SK-N-SH (cell line): ENCODE measurements at regions not wholly inside any gene's neighbourhood (a gene's known extent, or its start where the extent isn't known, plus 50 kb on each side); places are given as distances from the start of the nearest gene placed in this dataset.

Experiments used
- CTCF ChIA-PET: fragments of 300-600, 350-600 bp; formaldehyde crosslinking; extraction: SDS; loops from one replicate; lab custom pipeline; 2021; lab: Yijun Ruan, JAX
- POLR2A ChIA-PET: fragments of 350-600 bp; sonication (Branson Sonifier 250); formaldehyde crosslinking; extraction: SDS; loops from one replicate; lab custom pipeline; 2020; ENCODE audit warnings: antibody characterized with exemption, inconsistent platforms; lab: Yijun Ruan, JAX
- DNase-seq: peaks from one replicate; pipeline ENCODE4 v3.0.0; 2012
- H2AFZ ChIP-seq: fragments of 200-600 bp; sonication (generic); 2 replicates; pipeline ENCODE4 v1.8.1; 2016; ENCODE audit warnings: antibody characterized with exemption, mild to moderate bottlenecking, low read depth
- H3F3A ChIP-seq: fragments of 200-600 bp; sonication (generic); replicated peaks from 2 replicates; pipeline ENCODE3; 2016; ENCODE audit warnings: antibody characterized with exemption, mild to moderate bottlenecking; ENCODE audit not compliant: insufficient read depth
- H3K27ac ChIP-seq, 2 experiments: fragments of 200-500 bp in 1 of 2; fragments of 200-600 bp in 1 of 2; sonication (Bioruptor generic) in 1 of 2; sonication (generic), shearing (Covaris generic) in 1 of 2; 2 replicates each; pipeline versions ENCODE4 v1.5.1 to v1.6.1; 2014 to 2016; ENCODE audit warnings: low read depth in 2 of 2, inconsistent platforms in 1 of 2, low read length in 1 of 2, mild to moderate bottlenecking in 1 of 2, mixed read lengths in 1 of 2
- H3K27me3 ChIP-seq: fragments of 200-600 bp; sonication (generic), shearing (Covaris generic); 2 replicates; pipeline ENCODE4 v1.6.1; 2016; ENCODE audit warnings: mixed run types; ENCODE audit not compliant: insufficient read depth
- H3K36me3 ChIP-seq, 2 experiments: fragments of 200-500 bp in 1 of 2; fragments of 200-600 bp in 1 of 2; sonication (Bioruptor generic) in 1 of 2; sonication (generic) in 1 of 2; replicated peaks in 1 of 2; 2 replicates each; pipeline versions ENCODE3 to v1.5.1; 2014 to 2016; ENCODE audit warnings: low read length in 1 of 2, mild to moderate bottlenecking in 1 of 2; ENCODE audit not compliant: insufficient read depth in 2 of 2, control insufficient read depth in 1 of 2
- H3K4me1 ChIP-seq, 2 experiments: fragments of 200-500 bp in 1 of 2; fragments of 200-600 bp in 1 of 2; sonication (Bioruptor generic) in 1 of 2; sonication (generic), shearing (Covaris generic) in 1 of 2; 2 replicates each; pipeline versions ENCODE4 v1.5.1 to v1.6.1; 2014 to 2016; ENCODE audit warnings: low read depth in 1 of 2, low read length in 1 of 2, mixed run types in 1 of 2; ENCODE audit not compliant: insufficient read depth in 2 of 2, control insufficient read depth in 1 of 2
- H3K4me2 ChIP-seq: fragments of 200-600 bp; sonication (generic), shearing (Covaris generic); 2 replicates; pipeline ENCODE4 v1.6.1; 2017; ENCODE audit warnings: mixed run types
- H3K4me3 ChIP-seq, 2 experiments: fragments of 200-500 bp in 1 of 2; fragments of 200-600 bp in 1 of 2; sonication (Bioruptor generic) in 1 of 2; sonication (generic), shearing (Covaris generic) in 1 of 2; 2 replicates each; pipeline versions ENCODE4 v1.5.1 to v1.8.1; 2014 to 2016; ENCODE audit warnings: low read depth in 2 of 2, inconsistent platforms in 1 of 2, low read length in 1 of 2, mild to moderate bottlenecking in 1 of 2, mixed read lengths in 1 of 2, moderate library complexity in 1 of 2
- H3K79me2 ChIP-seq: fragments of 200-600 bp; sonication (generic); 2 replicates; pipeline ENCODE4 v1.8.1; 2017; ENCODE audit warnings: mild to moderate bottlenecking; ENCODE audit not compliant: insufficient read depth
- H3K9ac ChIP-seq: fragments of 200-600 bp; sonication (generic); 2 replicates; pipeline ENCODE4 v1.6.1; 2017; ENCODE audit warnings: mixed run types
- H3K9me2 ChIP-seq: fragments of 200-600 bp; sonication (generic); 2 replicates; pipeline ENCODE4 v1.6.1; 2017; ENCODE audit warnings: mixed run types
- H3K9me3 ChIP-seq: fragments of 200-600 bp; sonication (generic); 2 replicates; pipeline ENCODE4 v1.6.1; 2017; ENCODE audit warnings: mixed run types, mild to moderate bottlenecking, moderate library complexity
- H4K20me1 ChIP-seq: fragments of 200-600 bp; sonication (generic); 2 replicates; pipeline ENCODE4 v1.6.1; 2017; ENCODE audit warnings: mild to moderate bottlenecking, mixed run types; ENCODE audit not compliant: insufficient read depth
- CTCF ChIP-seq: fragments of 200-600 bp; sonication (generic); IDR thresholded peaks from 2 replicates; pipeline ENCODE4 v1.6.1; 2017; ENCODE audit warnings: antibody characterized with exemption, mild to moderate bottlenecking, moderate library complexity
- EZH2phosphoT487 ChIP-seq: fragments of 200-600 bp; sonication (generic); IDR thresholded peaks from 2 replicates; pipeline ENCODE4 v1.6.1; 2017; ENCODE audit warnings: low read depth, mixed run types, mild to moderate bottlenecking, antibody characterized with exemption, moderate library complexity, borderline replicate concordance
- IRF3 ChIP-seq: fragments of 150-350 bp; IDR thresholded peaks from 2 replicates; pipeline ENCODE4 v1.6.1; 2016; ENCODE audit warnings: mild to moderate bottlenecking, low read depth, low read length
- JUND ChIP-seq: IDR thresholded peaks from 2 replicates; pipeline ENCODE4 v1.4.0; 2012
- MAX ChIP-seq: IDR thresholded peaks from 2 replicates; pipeline ENCODE4 v1.4.0; 2012; ENCODE audit warnings: low read depth
- MEF2A ChIP-seq: IDR thresholded peaks from 2 replicates; pipeline ENCODE4 v1.4.0; 2012; ENCODE audit warnings: low read depth, borderline replicate concordance
- MXI1 ChIP-seq: IDR thresholded peaks from 2 replicates; pipeline ENCODE4 v1.6.1; 2012; ENCODE audit warnings: mild to moderate bottlenecking, low read depth, low read length, improper control_type of control experiment
- NRF1 ChIP-seq: IDR thresholded peaks from 2 replicates; pipeline ENCODE4 v1.6.1; 2012; ENCODE audit warnings: low read depth, mild to moderate bottlenecking, low read length
- PBX3 ChIP-seq: IDR thresholded peaks from 2 replicates; pipeline ENCODE4; 2012
- RAD21 ChIP-seq: IDR thresholded peaks from 2 replicates; pipeline ENCODE4 v1.6.1; 2012; ENCODE audit warnings: mild to moderate bottlenecking, low read length
- RXRA ChIP-seq: IDR thresholded peaks from 2 replicates; pipeline ENCODE4 v1.4.0; 2012; ENCODE audit warnings: low read depth, mild to moderate bottlenecking, borderline replicate concordance
- SMC3 ChIP-seq: IDR thresholded peaks from 2 replicates; pipeline ENCODE4 v1.6.1; 2012; ENCODE audit warnings: low read depth, low read length, improper control_type of control experiment
- TAF1 ChIP-seq: IDR thresholded peaks from 2 replicates; pipeline ENCODE4 v1.6.1; 2012; ENCODE audit warnings: low read depth, mild to moderate bottlenecking, low read length, moderate library complexity, borderline replicate concordance
- TCF12 ChIP-seq: IDR thresholded peaks from 2 replicates; pipeline ENCODE4 v1.4.0; 2012
- TEAD4 ChIP-seq: IDR thresholded peaks from 2 replicates; pipeline ENCODE4 v1.4.0; 2012; ENCODE audit warnings: mild to moderate bottlenecking, borderline replicate concordance; ENCODE audit not compliant: insufficient read depth
- USF2 ChIP-seq: fragments of 150-350 bp; IDR thresholded peaks from 2 replicates; pipeline ENCODE4 v1.6.1; 2017; ENCODE audit warnings: antibody characterized with exemption, low read length, low read depth, borderline replicate concordance
- YY1 ChIP-seq: IDR thresholded peaks from 2 replicates; pipeline ENCODE4 v1.4.0; 2012; ENCODE audit warnings: low read depth, mild to moderate bottlenecking
- WGBS: methylation state at CpG from one replicate; pipeline ENCODE4 v1.1.6; 2017; ENCODE audit warnings: low lambda C conversion rate; 5-methylcytosine and 5-hydroxymethylcytosine counted together

- TF ChIP-seq TEAD4 (no peak), TAF1 (no peak), JUND (no peak), TCF12 (no peak), RXRA (no peak), MEF2A (no peak), IRF3 (no peak), MXI1 (no peak), RAD21 (no peak), EZH2phosphoT487 (no peak), MAX (no peak), PBX3 (no peak)
- Histone ChIP-seq H4K20me1 (no peaks in the 10 kb centered on the region), H3K9me2 (no peaks in the 10 kb centered on the region), H3K27me3 (no peaks in the 10 kb centered on the region), H3K36me3 (no peaks in the 10 kb centered on the region), H3K4me3 (no peak overlapping the region), H3K79me2 (no peaks in the 10 kb centered on the region), H2AFZ (no peak overlapping the region), H3K9me3 (no peaks in the 10 kb centered on the region), H3K27ac (no peak overlapping the region), H3K9ac (no peak overlapping the region), H3K4me2 (no peak overlapping the region), H3F3A (no peaks in the 10 kb centered on the region), H3K4me1 (peaks cover 2 to 3% of the 10 kb centered on the region in 2 experiments; a peak in 1 of 4 replicates)
- DNase-seq, result no peak
- ChIA-PET CTCF (interaction anchor here (1.5 to 12.6 kb wide), 2 partner anchors 9 to 82 kb away, joined by 6 to 708 read pairs; no protein-coding TSS in a partner anchor), POLR2A (no interaction called here)
- 87% methylated on average over 4 of the region's 4 CpGs for WGBS
These were observed 61.8 kb upstream of the RPL11 start for GRCh38 chr1:23629708-23630290.

- Histone ChIP-seq H3K79me2 (no peaks in the 10 kb centered on the region), H2AFZ (no peak overlapping the region), H3K27me3 (no peaks in the 10 kb centered on the region), H3K4me2 (no peak overlapping the region), H3K36me3 (no peaks in the 10 kb centered on the region), H3K9me3 (no peaks in the 10 kb centered on the region), H3K9me2 (no peaks in the 10 kb centered on the region), H3K4me3 (no peak overlapping the region), H3K27ac (no peak overlapping the region), H3K9ac (no peak overlapping the region), H3K4me1 (no peaks in the 10 kb centered on the region), H4K20me1 (no peaks in the 10 kb centered on the region), H3F3A (peaks cover 3% of the 10 kb centered on the region)
- DNase-seq, result no peak
- WGBS, result 86% methylated on average over 8 of the region's 8 CpGs
- CTCF ChIA-PET, result interaction anchor here (1.5 to 12.6 kb wide), 2 partner anchors 10 to 81 kb away, joined by 6 to 708 read pairs; no protein-coding TSS in a partner anchor
- POLR2A ChIA-PET, result no interaction called here
- TF ChIP-seq SMC3 (no peak), EZH2phosphoT487 (no peak), YY1 (no peak), CTCF (no peak), IRF3 (no peak), NRF1 (no peak), MEF2A (no peak), MXI1 (no peak), USF2 (no peak), TAF1 (no peak), MAX (no peak)
These were observed 62.6 kb upstream of the RPL11 start for GRCh38 chr1:23628951-23629387.
